ENCODE measurements at regions not wholly inside any gene's neighbourhood (a gene's known extent, or its start where the extent isn't known, plus 50 kb on each side); places are given as distances from the start of the nearest gene placed in this dataset.

DNA sequence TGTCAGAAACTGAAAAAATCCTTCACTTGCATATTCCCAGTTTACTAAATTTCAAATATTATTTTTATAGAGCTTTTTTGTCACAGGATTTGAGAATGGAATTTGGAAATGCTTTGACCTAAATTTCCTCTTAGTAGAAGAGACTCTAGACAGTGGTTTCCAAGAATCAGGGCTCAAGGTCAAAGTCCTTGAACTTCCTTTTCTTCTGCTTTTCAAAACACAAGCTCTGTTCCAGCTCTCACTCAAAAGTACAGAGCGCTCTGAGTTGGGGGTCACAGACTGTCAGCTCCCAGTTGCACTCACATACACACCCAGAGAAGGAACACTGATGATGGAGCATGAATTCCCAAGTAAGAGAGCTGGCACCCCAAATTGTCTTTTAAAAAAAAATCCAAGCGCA is 394.2 kb downstream of the MLLT3 start:
- TF ChIP-seq ZNF274 (IDR thresholded peaks at IDR 0.05; ENCODE audit: low read depth, low read length) = no peak
- no peak for TF ChIP-seq YY1 (IDR thresholded peaks at IDR 0.05; ENCODE audit: insufficient read depth, insufficient read length)
